Islet of Langerhans (tissue), 1 donor: ENCODE measurements at regions not wholly inside any gene's neighbourhood (a gene's known extent, or its start where the extent isn't known, plus 50 kb on each side); places are given as distances from the start of the nearest gene placed in this dataset.
"Not testable (repeated sequence)": the region's sequence is repeated elsewhere in the genome, so short reads cannot be mapped to it uniquely, and the experiment has no call there.

Source experiments
- FAIRE-seq: peaks from one replicate; lab custom pipeline; 2011; peaks lifted over from hg19 to GRCh38; lab: Jason Lieb, UNC

GRCh38 chr1:70826428-70826827 lies 221.2 kb downstream of the PTGER3 start:
- no peak for FAIRE-seq

GRCh38 chr1:70827030-70827429 lies 220.6 kb downstream of the PTGER3 start:
- FAIRE-seq: no peak

GRCh38 chr1:70828177-70828576 lies 219.4 kb downstream of the PTGER3 start:
- no peak for FAIRE-seq

GRCh38 chr1:70834365-70834764 lies 213.3 kb downstream of the PTGER3 start:
- FAIRE-seq: not testable (repeated sequence)

GRCh38 chr1:70836456-70836855 lies 211.2 kb downstream of the PTGER3 start:
- FAIRE-seq: no peak

- FAIRE-seq: no peak
Observed at GRCh38 chr1:70840260-70840953, 207.2 kb downstream of the PTGER3 start.

- no peak for FAIRE-seq
Observed at GRCh38 chr1:70842562-70842961, 205.1 kb downstream of the PTGER3 start.

GRCh38 chr1:70843452-70843851 lies 204.2 kb downstream of the PTGER3 start:
- no peak for FAIRE-seq

- no peak for FAIRE-seq
Observed at GRCh38 chr1:70847013-70847412, 200.6 kb downstream of the PTGER3 start.

GRCh38 chr1:70855203-70855602 lies 192.4 kb downstream of the PTGER3 start:
- no peak for FAIRE-seq

GRCh38 chr1:70856201-70856600 lies 191.4 kb downstream of the PTGER3 start:
- no peak for FAIRE-seq

- FAIRE-seq: no peak
Observed at GRCh38 chr1:70863239-70863638, 184.4 kb downstream of the PTGER3 start.

GRCh38 chr1:70864302-70864701 lies 183.3 kb downstream of the PTGER3 start:
- no peak for FAIRE-seq

GRCh38 chr1:70866542-70867264 lies 180.9 kb downstream of the PTGER3 start:
- FAIRE-seq: no peak

GRCh38 chr1:70871790-70872189 lies 175.8 kb downstream of the PTGER3 start:
- FAIRE-seq: no peak

GRCh38 chr1:70874063-70874462 lies 173.6 kb downstream of the PTGER3 start:
- FAIRE-seq: no peak

- no peak for FAIRE-seq
Observed at GRCh38 chr1:70874818-70875217, 172.8 kb downstream of the PTGER3 start.

GRCh38 chr1:70877343-70877742 lies 170.3 kb downstream of the PTGER3 start:
- FAIRE-seq: no peak

- FAIRE-seq: no peak
Observed at GRCh38 chr1:70887936-70888335, 159.7 kb downstream of the PTGER3 start.

- FAIRE-seq: no peak
Observed at GRCh38 chr1:70888722-70889121, 158.9 kb downstream of the PTGER3 start.

- no peak for FAIRE-seq
Observed at GRCh38 chr1:70890408-70890807, 157.2 kb downstream of the PTGER3 start.

- no peak for FAIRE-seq
Observed at GRCh38 chr1:70891051-70891843, 156.4 kb downstream of the PTGER3 start.

- no peak for FAIRE-seq
Observed at GRCh38 chr1:70892140-70892539, 155.5 kb downstream of the PTGER3 start.
